ENCODE measurements at regions not wholly inside any gene's neighbourhood (a gene's known extent, or its start where the extent isn't known, plus 50 kb on each side); places are given as distances from the start of the nearest gene placed in this dataset.

GRCh38 chr1:195415584-195415983 lies 1192.7 kb downstream of the KCNT2 start:
- H3K9me2 ChIP-seq (ENCODE audit: insufficient read depth), result no peaks in the 10 kb centered on the region
- BruUV-seq (replicated peaks), result no TSS peak
- H3K9me3 ChIP-seq (ENCODE audit: control insufficient read depth in 1 of 2, insufficient read depth in 1 of 2, low read depth in 1 of 2, low read length in 2 of 2), result no peaks in the 10 kb centered on the region
- H3K36me3 ChIP-seq (ENCODE audit: control insufficient read depth in 1 of 2, insufficient read depth in 2 of 2, low read length in 2 of 2), result no peaks in the 10 kb centered on the region
- TF ChIP-seq JUND (IDR thresholded peaks at IDR 0.05), result no peak
- no peak for TF ChIP-seq EZH2phosphoT487 (IDR thresholded peaks at IDR 0.05; ENCODE audit: borderline replicate concordance)
- TF ChIP-seq SIN3A (IDR thresholded peaks at IDR 0.05; ENCODE audit: low read depth), result no peak
- no peak for TF ChIP-seq REST (IDR thresholded peaks at IDR 0.05; ENCODE audit: low read depth)
- TF ChIP-seq FOSL1 (IDR thresholded peaks at IDR 0.05; ENCODE audit: low read depth), result no peak
- TF ChIP-seq SRF (IDR thresholded peaks at IDR 0.05; ENCODE audit: low read depth), result no peak
- no peak for TF ChIP-seq ZBTB33 (IDR thresholded peaks at IDR 0.05; ENCODE audit: extremely low read depth, insufficient replicate concordance, low read length)
- no peak for TF ChIP-seq YY1 (IDR thresholded peaks at IDR 0.05; ENCODE audit: extremely low read depth, insufficient replicate concordance, low read depth, low read length)
- TF ChIP-seq ATF3 (IDR thresholded peaks at IDR 0.05), result no peak
- no peak for TF ChIP-seq CBX3 (IDR thresholded peaks at IDR 0.05; ENCODE audit: low read depth)
- no peak for TF ChIP-seq POLR2AphosphoS5 (IDR thresholded peaks at IDR 0.05; ENCODE audit: low read depth, low read length)
- no peak for TF ChIP-seq ZNF274 (IDR thresholded peaks at IDR 0.05; ENCODE audit: low read depth, low read length)
- no peak for TF ChIP-seq TCF7L2 (IDR thresholded peaks at IDR 0.05; ENCODE audit: borderline replicate concordance, extremely low read depth, insufficient read depth, insufficient read length)
- no peak for TF ChIP-seq SP1 (IDR thresholded peaks at IDR 0.05; ENCODE audit: low read depth)
- TF ChIP-seq EZH2 (IDR thresholded peaks at IDR 0.05), result no peak
- no peak for TF ChIP-seq CEBPB (IDR thresholded peaks at IDR 0.05; ENCODE audit: low read depth)
- no peak overlapping the region for H2AFZ ChIP-seq (ENCODE audit: low read depth, low read length, poor library complexity, severe bottlenecking)
- H3K27ac ChIP-seq (ENCODE audit: low read depth, low read length), result no peak overlapping the region
- H3K9ac ChIP-seq (ENCODE audit: low read length), result no peak overlapping the region
- DNase-seq (ENCODE audit: low read depth, low spot score), result no peak
- ChIA-PET RAD21 (ENCODE audit: low non-redundant PET in 1 of 2, low total read pairs in 2 of 2, uncharacterized antibody in 2 of 2, unreplicated experiment in 2 of 2) (no interaction called here), POLR2A (no interaction called here), CTCF (no interaction called here)
- no peaks in the 10 kb centered on the region for H3K27me3 ChIP-seq (ENCODE audit: insufficient read depth, low read length)
- H3K4me2 ChIP-seq (ENCODE audit: low read length), result no peak overlapping the region
- no peaks in the 10 kb centered on the region for H3K4me1 ChIP-seq (ENCODE audit: control insufficient read depth in 1 of 2, insufficient read depth in 2 of 2, low read length in 2 of 2)
- no peaks in the 10 kb centered on the region for H3K79me2 ChIP-seq (ENCODE audit: insufficient read depth, low read length)
- ATAC-seq, result no peak
- no peak overlapping the region for H3K4me3 ChIP-seq (replicated peaks in 1 of 2; ENCODE audit: low read depth in 1 of 2, low read length in 2 of 2)
- H4K20me1 ChIP-seq (ENCODE audit: insufficient read depth), result no peaks in the 10 kb centered on the region
- intact Hi-C loops (cut with micrococcal nuclease), result no loop called here

All from HCT116 (cell line).